VCaP (cell line): ENCODE measurements at regions not wholly inside any gene's neighbourhood (a gene's known extent, or its start where the extent isn't known, plus 50 kb on each side); places are given as distances from the start of the nearest gene placed in this dataset.

Experiments
- H3K27ac ChIP-seq: fragments of 450-650 bp; 2 replicates; pipeline ENCODE4 v1.5.1; 2017
- TF ChIP-seq, protein P1 (sequence below): fragments of 450-650 bp; conservative IDR thresholded peaks from 2 replicates; pipeline ENCODE4 v1.5.1; 2017; ENCODE audit warnings: mild to moderate bottlenecking, moderate library complexity

DNA sequence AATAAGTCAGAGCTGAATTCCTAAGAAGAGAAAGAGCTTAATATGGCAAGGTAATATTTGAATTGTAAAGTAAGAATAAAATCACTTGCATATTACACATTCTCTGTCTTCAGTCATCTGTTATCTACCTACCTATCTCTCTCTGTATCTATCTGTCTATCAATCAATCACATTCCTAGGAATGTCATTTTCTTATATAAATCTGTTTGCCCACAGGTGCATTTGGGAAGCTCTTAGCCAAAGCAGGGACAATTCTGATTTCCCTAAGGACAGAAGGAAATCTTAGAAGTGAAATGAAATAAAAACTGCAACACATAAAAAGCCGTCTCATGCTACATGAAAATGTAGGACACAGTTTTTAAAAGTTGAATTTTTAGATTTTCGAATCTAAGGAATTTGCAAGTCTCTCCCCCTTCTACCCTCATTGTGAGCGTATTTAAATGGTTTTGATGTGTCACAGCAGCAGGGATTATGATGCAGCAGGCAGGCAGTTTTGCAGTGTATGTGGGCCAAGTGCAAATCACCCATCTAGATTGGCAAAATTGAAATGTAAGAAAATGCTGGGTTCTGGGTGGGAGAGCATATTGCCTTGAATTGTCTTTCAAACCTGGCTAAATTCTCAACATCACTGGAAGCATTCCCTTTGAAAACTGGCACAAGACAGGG, 155.7 kb downstream of the ACER2 start:
- TF ChIP-seq, protein P1, sequence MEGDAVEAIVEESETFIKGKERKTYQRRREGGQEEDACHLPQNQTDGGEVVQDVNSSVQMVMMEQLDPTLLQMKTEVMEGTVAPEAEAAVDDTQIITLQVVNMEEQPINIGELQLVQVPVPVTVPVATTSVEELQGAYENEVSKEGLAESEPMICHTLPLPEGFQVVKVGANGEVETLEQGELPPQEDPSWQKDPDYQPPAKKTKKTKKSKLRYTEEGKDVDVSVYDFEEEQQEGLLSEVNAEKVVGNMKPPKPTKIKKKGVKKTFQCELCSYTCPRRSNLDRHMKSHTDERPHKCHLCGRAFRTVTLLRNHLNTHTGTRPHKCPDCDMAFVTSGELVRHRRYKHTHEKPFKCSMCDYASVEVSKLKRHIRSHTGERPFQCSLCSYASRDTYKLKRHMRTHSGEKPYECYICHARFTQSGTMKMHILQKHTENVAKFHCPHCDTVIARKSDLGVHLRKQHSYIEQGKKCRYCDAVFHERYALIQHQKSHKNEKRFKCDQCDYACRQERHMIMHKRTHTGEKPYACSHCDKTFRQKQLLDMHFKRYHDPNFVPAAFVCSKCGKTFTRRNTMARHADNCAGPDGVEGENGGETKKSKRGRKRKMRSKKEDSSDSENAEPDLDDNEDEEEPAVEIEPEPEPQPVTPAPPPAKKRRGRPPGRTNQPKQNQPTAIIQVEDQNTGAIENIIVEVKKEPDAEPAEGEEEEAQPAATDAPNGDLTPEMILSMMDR, result no peak
- peak overlapping the region; percentile 28; the same call in 1 of the 2 replicates for H3K27ac ChIP-seq

DNA sequence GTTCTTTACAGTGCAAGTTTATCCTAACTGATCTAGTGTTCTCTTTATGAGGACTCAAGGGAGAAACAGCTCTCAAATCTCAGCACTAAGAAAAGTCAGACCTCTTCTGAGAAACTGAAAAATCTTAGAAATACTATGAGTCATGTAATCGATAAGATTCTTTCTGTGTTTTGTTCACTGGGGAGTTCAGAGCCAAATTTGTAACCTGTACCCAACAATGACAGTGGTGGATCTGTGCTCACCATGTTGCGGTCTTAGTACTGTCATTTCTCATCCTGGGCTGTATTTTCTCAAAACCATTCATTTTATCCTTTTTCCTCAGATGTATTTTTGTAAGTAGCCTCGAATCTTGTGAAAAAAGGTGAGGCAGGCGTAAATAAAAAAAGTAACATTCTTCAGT, 146.4 kb downstream of the ACER2 start:
- TF ChIP-seq, protein P1, result no peak
- H3K27ac ChIP-seq, result no peak overlapping the region

DNA sequence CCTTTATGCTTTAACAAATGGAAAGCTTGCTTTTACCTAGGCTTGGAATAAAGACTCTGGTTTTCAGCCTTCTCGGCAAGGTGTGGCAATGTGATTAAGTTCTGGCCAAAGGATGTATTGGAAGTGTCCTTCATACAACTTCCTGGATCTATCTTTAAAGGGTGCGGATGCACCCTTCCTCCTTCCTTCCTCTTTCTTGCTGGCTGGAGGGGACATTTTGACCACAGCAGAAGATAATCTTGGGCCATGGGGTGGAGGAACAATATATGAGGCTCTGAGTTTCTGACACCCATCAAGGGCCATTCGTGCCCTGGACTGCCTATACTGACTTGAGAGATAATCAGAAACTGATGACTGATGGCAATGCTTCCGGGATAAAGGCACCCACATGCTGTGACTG, 145.7 kb downstream of the ACER2 start:
- TF ChIP-seq, protein P1, result no peak

DNA sequence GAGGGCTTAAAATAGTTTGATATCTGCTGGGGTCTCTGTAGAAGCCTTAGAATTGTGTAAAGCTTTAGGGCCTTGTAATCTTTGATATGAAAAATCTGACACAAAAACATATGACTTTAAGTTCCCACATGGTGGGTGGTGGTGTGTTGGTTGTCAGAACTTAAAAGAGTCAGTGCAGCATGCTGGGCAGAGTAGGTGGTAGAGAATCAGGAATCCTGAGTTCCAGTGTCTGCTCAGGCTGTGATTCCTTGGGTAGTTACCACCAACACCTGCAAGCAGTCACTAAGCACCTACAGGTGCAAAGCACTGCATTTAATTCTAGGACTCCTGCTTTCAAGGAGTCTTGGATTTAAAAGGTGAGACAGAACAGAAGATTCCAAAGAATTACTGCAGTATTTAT, 144.6 kb downstream of the ACER2 start:
- TF ChIP-seq, protein P1, result no peak
- H3K27ac ChIP-seq, result peak overlapping the region; percentile 95

More for the DNA sequence above, 145.7 kb downstream of the ACER2 start:
- H3K27ac ChIP-seq, result peak overlapping the region; percentile 95; the same call in 1 of the 2 replicates

DNA sequence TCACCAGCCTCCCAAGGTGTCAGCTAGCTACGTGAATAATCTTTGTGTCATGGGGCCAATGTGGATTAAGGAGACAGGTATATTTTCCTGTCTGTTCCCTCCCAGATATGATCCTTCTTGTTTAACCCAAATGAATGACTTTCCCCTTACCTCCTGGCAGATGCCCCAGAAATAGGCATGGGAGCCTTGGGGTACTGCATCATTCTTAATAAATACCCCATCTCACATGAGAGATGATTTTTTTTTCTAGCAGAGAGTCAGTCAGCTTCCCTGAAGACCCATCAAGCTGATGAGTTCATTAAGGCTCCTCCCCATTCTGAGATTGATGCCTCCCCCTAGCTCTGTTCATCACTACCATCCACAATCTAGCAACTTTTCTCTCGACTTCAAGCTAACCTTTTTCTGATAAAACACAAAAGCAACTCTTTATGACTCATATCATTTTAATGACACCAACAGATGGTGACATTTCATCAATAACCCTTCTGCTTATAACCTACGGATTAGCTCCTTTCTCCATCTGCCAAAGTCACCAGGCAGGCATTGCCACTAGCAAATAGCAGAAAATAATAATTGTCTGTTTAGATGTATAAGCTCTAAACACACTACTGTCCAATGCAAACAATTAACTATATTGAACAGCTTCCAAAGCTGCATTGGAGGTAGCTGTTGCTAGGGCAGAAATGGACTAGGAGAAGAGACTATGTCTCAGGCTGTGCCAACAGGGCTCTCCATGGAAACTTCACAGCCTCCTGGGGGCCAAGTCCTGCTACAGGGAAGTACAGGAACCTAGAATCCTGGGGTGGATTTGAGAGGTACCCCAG, 143.7 kb downstream of the ACER2 start:
- TF ChIP-seq, protein P1, result no peak
- H3K27ac ChIP-seq, result peak overlapping the region; percentile 95

DNA sequence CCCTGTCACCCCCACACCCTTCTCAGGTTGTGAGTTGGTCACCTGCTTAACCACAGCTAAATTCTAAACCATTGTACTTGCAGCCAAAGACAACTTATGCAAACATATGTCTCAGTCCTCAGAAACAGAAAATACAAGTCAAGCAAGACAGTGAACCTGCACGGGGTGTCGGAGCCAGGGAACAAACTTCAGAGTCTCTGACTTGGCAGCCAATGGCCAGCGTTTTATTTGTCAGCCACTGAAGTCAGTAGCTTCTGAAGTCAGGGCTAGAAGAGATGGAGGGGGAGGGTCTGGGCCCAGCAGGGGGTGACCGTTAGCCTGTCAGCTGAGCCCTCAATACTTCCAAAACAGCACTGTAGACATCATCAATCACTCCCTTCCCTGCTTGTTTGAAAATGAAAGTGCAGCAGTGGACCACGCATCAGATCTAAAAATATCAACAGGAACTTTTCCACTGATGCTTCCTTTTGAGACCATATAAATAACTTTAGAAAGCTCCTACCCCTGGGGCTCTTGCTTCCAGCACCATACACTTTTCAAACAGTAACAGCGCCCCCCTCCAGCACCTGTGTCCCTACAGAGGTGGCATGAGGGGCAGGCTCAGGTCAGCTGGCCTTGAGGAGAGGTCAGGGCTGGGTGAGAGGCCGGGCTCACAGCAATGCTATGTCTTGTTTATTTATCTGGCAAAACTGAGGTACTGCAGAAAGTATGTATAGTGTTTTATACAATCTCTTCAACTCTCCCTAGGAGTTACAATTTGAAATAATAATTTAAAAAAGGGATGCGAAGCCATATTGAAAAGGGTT, 142.5 kb downstream of the ACER2 start:
- peak overlapping the region; percentile 95 for H3K27ac ChIP-seq
- TF ChIP-seq, protein P1, result peak; percentile 19; the same call in 1 of the 2 replicates

DNA sequence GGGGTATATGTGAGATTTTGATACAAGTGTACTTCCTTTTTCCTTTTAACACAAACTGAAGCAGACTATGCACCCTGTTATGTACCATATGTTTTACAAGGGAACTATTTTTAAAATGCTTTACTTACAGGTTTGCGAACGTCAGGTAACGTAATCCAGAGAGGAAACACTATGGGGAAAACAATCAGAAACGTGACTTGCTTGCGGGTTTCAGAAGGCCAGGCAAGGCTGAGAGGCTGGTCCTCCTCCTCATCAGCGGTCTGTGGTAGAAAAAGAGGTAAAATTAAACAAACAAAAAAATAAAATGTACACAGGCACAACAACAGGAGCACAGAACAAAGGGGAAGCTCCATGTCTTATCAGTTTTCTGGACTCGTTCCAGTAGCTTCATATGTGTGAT, 141.2 kb downstream of the ACER2 start:
- peak overlapping the region; percentile 95 for H3K27ac ChIP-seq
- TF ChIP-seq, protein P1, result no peak
